ENCODE measurements at regions not wholly inside any gene's neighbourhood (a gene's known extent, or its start where the extent isn't known, plus 50 kb on each side); places are given as distances from the start of the nearest gene placed in this dataset.

GRCh38 chr4:187795737-187796136, 199.8 kb upstream of the ZFP42 start:
- no peak for TF ChIP-seq SP2 (IDR thresholded peaks at IDR 0.05; ENCODE audit: low read length)
- no peak for TF ChIP-seq YY1 (IDR thresholded peaks at IDR 0.05; ENCODE audit: low read depth, low read length)
- TF ChIP-seq RFX5 (IDR thresholded peaks at IDR 0.05; ENCODE audit: borderline replicate concordance, low read depth, low read length) = no peak
- TF ChIP-seq RAD21 (IDR thresholded peaks at IDR 0.05 in 1 of 2, conservative IDR thresholded peaks at IDR 0.05 in 1 of 2; ENCODE audit: low read depth in 2 of 2, low read length in 2 of 2) = no peak
- TF ChIP-seq CTCF (IDR thresholded peaks at IDR 0.05; ENCODE audit: control extremely low read depth in 1 of 3, insufficient read depth in 1 of 3, low read depth in 1 of 3, low read length in 3 of 3) = no peak
- no peak for TF ChIP-seq TCF12 (IDR thresholded peaks at IDR 0.05; ENCODE audit: low read depth, low read length)
- no peak for TF ChIP-seq NANOG (IDR thresholded peaks at IDR 0.05; ENCODE audit: insufficient read depth, low read depth, low read length, poor library complexity, severe bottlenecking)
- no peak for TF ChIP-seq EZH2 (IDR thresholded peaks at IDR 0.05; ENCODE audit: low read depth, low read length, severe bottlenecking)
- no peak for TF ChIP-seq TEAD4 (IDR thresholded peaks at IDR 0.05; ENCODE audit: low read depth, low read length)
- no peak for TF ChIP-seq JUND (IDR thresholded peaks at IDR 0.05; ENCODE audit: low read length)
- TF ChIP-seq CHD2 (IDR thresholded peaks at IDR 0.05; ENCODE audit: low read length) = no peak
- TF ChIP-seq SRF (IDR thresholded peaks at IDR 0.05; ENCODE audit: low read depth, low read length) = no peak

All from H1 (cell line).